Activated naive CD8-positive, alpha-beta T cell treated with anti-CD3 and anti-CD28 coated beads, Interleukin-2, amount 50 U/mL, for 24 hours (primary cell): ENCODE measurements at regions not wholly inside any gene's neighbourhood (a gene's known extent, or its start where the extent isn't known, plus 50 kb on each side); places are given as distances from the start of the nearest gene placed in this dataset.
A peak's percentile ranks its signal among the peaks of the same experiment; 100 is the strongest.
"Not testable (repeated sequence)": the region's sequence is repeated elsewhere in the genome, so short reads cannot be mapped to it uniquely, and the experiment has no call there.

Experiments
- ATAC-seq: fragments of 150-1000 bp; cut with Tn5 transposase; one replicate; pipeline ENCODE4 v1.10.0; 2021
- DNase-seq: peaks from one replicate; pipeline ENCODE4 v3.0.0; 2021
- H3K27ac Mint-ChIP-seq: one replicate; pipeline ENCODE4 v1.8.0; 2021; ENCODE audit warnings: mild to moderate bottlenecking, mixed read lengths
- H3K27me3 Mint-ChIP-seq: one replicate; pipeline ENCODE4 v1.8.0; 2021; ENCODE audit warnings: mixed read lengths
- H3K36me3 Mint-ChIP-seq: one replicate; pipeline ENCODE4 v1.8.0; 2021; ENCODE audit warnings: low read depth, mixed read lengths
- H3K4me1 Mint-ChIP-seq: one replicate; pipeline ENCODE4 v1.8.0; 2021; ENCODE audit warnings: mixed read lengths
- H3K4me3 Mint-ChIP-seq: one replicate; pipeline ENCODE4 v1.8.0; 2021; ENCODE audit warnings: mild to moderate bottlenecking, moderate library complexity, mixed read lengths
- H3K9me3 Mint-ChIP-seq: one replicate; pipeline ENCODE4 v1.8.0; 2021; ENCODE audit warnings: mixed read lengths

- no peak overlapping the region for H3K27ac Mint-ChIP-seq
- ATAC-seq (no peak), DNase-seq (no peak)
- no peak overlapping the region for H3K4me3 Mint-ChIP-seq
- no peaks in the 10 kb centered on the region for H3K4me1 Mint-ChIP-seq
- no peaks in the 10 kb centered on the region for H3K36me3 Mint-ChIP-seq
- H3K27me3 Mint-ChIP-seq, result no peaks in the 10 kb centered on the region
- H3K9me3 Mint-ChIP-seq, result no peaks in the 10 kb centered on the region
These were observed 514.1 kb upstream of the PITX2 start for GRCh38 chr4:111136967-111137366.

- no peak for DNase-seq
- Mint-ChIP-seq H3K36me3 (no peaks in the 10 kb centered on the region), H3K27me3 (no peaks in the 10 kb centered on the region), H3K4me3 (no peak overlapping the region), H3K4me1 (no peaks in the 10 kb centered on the region), H3K27ac (no peak overlapping the region), H3K9me3 (peaks cover 5% of the 10 kb centered on the region)
- ATAC-seq, result no peak
These were observed 520.6 kb upstream of the PITX2 start for GRCh38 chr4:111143510-111143909.

DNA sequence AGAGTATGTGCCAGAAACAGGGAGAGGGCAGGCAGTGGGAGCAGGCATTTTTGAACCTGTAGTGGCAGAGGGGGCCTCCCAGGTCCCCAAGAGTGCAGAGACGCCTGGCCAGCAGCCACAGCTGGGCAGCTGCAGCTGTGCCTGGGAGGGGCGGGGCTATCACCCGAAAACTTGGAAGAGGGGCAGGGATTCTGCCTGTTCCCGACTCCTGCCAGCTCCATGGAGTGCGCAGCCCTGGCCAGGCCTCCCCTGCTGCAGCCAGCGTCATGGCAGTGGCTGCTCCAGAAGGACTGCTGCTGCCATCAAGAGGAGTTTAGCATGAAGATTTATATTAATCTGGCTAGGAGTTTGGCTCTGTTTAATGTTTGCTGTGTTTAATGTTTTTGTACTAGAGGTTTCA lies 532.1 kb upstream of the PITX2 start:
- Mint-ChIP-seq H3K4me1 (no peaks in the 10 kb centered on the region), H3K36me3 (no peaks in the 10 kb centered on the region), H3K27me3 (no peaks in the 10 kb centered on the region), H3K27ac (no peak overlapping the region), H3K4me3 (no peak overlapping the region), H3K9me3 (peaks cover 19% of the 10 kb centered on the region)
- ATAC-seq, result no peak
- DNase-seq, result no peak

DNA sequence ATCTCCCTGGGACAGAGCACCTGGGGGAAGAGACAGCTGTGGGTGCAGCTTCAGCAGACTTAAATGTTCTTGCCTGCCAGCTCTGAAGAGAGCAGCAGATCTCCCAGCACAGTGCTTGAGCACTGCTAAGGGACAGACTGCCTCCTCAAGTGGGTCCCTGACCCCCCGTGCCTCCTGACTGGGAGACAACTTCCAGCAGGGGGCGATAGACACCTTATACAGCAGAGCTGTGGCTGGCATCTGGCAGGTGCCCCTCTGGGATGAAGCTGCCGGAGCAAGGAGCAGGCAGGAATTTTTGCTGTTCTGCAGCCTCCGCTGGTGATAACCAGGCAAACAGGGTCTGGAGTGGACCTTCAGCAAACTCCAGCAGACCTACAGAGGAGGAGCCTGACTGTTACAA lies 541.7 kb upstream of the PITX2 start:
- H3K9me3 Mint-ChIP-seq, result peaks cover 14% of the 10 kb centered on the region

GRCh38 chr4:111174331-111174730 lies 551.5 kb upstream of the PITX2 start:
- Mint-ChIP-seq H3K36me3 (no peaks in the 10 kb centered on the region), H3K4me3 (no peak overlapping the region), H3K4me1 (no peaks in the 10 kb centered on the region), H3K27ac (no peak overlapping the region), H3K9me3 (peaks cover 12% of the 10 kb centered on the region), H3K27me3 (no peaks in the 10 kb centered on the region)
- ATAC-seq (no peak), DNase-seq (no peak)

More for the DNA sequence above, 541.7 kb upstream of the PITX2 start:
- H3K4me1 Mint-ChIP-seq, H3K27me3 Mint-ChIP-seq, ATAC-seq, H3K27ac Mint-ChIP-seq, H3K36me3 Mint-ChIP-seq, H3K4me3 Mint-ChIP-seq: not testable (repeated sequence)
- DNase-seq, result peak; percentile 2

DNA sequence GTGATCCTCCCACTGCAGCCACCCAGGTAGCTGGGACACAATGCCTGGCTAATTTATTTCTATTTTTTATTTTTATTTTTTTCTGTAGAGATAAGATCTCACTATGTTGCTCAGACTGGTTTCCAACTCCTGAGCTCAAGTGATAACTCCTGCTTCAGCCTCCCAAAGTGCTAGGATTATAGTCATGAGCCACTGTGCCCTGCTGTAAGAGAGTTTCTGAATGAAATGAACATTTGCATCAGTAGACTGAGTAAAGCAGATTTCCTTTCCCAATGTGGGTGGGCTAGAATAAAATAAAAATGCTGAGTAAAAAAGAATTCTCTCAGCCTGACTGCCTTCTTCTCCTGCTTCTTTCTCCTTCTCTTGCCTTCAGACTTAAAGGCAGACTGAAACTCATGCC lies 555.4 kb upstream of the PITX2 start:
- ATAC-seq (no peak), DNase-seq (no peak)
- H3K36me3 Mint-ChIP-seq, result no peaks in the 10 kb centered on the region
- H3K4me3 Mint-ChIP-seq, result no peak overlapping the region
- H3K9me3 Mint-ChIP-seq, result peaks cover 4% of the 10 kb centered on the region
- H3K4me1 Mint-ChIP-seq, result no peaks in the 10 kb centered on the region
- no peak overlapping the region for H3K27ac Mint-ChIP-seq
- H3K27me3 Mint-ChIP-seq, result no peaks in the 10 kb centered on the region

DNA sequence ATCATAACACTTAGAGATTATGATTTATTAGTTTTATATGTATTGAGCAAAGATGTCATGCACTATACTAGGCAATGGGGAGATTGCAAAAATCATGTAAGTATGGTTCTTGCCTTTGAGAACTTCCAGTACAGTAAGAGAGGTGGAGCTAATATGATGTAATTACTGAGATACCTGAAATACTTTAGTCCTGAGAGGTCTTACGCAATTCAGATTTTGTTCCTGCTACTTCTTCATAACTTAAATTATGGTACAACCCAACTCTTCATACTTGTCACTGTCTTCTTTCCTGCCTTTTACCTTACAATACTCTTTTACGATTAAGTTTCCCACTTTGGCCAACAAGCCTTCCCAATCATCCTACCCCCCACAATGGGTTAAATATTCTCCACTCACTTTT lies 564.2 kb upstream of the PITX2 start:
- Mint-ChIP-seq H3K9me3 (peaks cover 8% of the 10 kb centered on the region), H3K27ac (no peak overlapping the region), H3K27me3 (no peaks in the 10 kb centered on the region), H3K4me1 (no peaks in the 10 kb centered on the region), H3K36me3 (no peaks in the 10 kb centered on the region), H3K4me3 (no peak overlapping the region)
- ATAC-seq, result no peak
- DNase-seq, result no peak

DNA sequence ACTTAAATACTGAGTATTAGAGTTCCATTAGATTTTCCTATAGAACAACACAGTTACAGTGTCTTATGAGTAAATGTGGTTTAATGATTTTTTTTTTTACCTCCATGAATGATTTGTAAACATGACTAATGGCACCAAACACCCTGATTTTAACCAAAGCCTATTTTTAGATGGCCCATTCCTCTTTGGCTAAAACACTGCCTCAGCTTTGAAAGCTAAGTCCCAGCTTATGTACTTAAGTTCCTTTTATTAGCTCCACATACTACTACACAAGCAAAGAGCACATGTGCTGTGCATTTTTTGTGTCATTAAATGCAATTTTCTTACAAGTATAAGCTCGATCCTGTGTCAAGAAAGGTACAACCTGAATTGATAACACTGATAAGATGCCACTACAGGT lies 575.6 kb upstream of the PITX2 start:
- Mint-ChIP-seq H3K4me3 (no peak overlapping the region), H3K4me1 (no peaks in the 10 kb centered on the region), H3K36me3 (peaks cover 1% of the 10 kb centered on the region), H3K27me3 (no peaks in the 10 kb centered on the region), H3K9me3 (peaks cover 20% of the 10 kb centered on the region), H3K27ac (no peak overlapping the region)
- DNase-seq (no peak), ATAC-seq (no peak)

DNA sequence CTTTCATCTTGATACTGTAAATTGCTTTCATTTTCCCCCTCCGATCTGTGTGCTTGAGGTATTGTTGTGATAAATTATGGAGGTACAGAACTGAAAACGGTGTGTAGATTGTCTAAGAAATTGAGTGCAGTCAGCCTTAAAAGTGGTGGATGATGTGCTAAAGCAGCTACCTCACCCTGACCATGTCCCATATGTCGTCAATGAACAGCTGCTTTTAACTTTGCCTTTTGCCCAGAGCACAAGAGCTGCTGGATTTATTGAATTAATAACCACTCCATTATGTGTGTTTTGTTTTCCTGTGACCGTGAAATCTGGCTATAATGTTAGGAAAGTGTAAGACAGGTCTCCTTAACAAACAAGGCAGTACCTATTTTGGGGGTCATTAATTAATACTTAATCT lies 581.9 kb upstream of the PITX2 start:
- Mint-ChIP-seq H3K4me1 (no peaks in the 10 kb centered on the region), H3K36me3 (no peaks in the 10 kb centered on the region), H3K9me3 (no peaks in the 10 kb centered on the region), H3K27ac (no peak overlapping the region), H3K4me3 (no peak overlapping the region), H3K27me3 (no peaks in the 10 kb centered on the region)
- DNase-seq (no peak), ATAC-seq (no peak)

DNA sequence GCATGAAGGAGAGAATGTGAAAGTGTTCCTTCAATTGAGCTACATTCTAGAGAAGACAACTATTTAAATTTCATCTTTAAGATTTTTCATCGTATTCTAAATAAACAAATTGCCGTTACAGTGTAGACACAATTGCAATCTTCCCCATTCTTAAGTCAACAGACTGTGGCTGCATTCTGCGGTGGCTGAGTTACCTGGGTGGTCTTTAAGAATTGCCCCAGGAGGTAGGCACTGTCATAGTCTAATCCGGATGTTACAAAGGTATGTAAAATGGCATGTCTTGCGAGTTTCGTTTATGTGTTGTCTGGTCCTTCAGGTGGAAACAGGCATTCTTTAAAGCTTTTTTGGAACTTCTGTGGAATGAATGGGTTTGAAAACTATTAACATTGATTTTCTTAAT lies 586.1 kb upstream of the PITX2 start:
- DNase-seq, result no peak
- Mint-ChIP-seq H3K9me3 (peaks cover 9% of the 10 kb centered on the region), H3K27me3 (no peaks in the 10 kb centered on the region), H3K4me3 (no peak overlapping the region), H3K4me1 (no peaks in the 10 kb centered on the region), H3K36me3 (no peaks in the 10 kb centered on the region), H3K27ac (no peak overlapping the region)
- ATAC-seq, result no peak

- no peak for DNase-seq
- no peak overlapping the region for H3K4me3 Mint-ChIP-seq
These were observed 586.8 kb upstream of the PITX2 start for GRCh38 chr4:111209706-111210105.

GRCh38 chr4:111210595-111210994 lies 587.7 kb upstream of the PITX2 start:
- ATAC-seq (no peak), DNase-seq (no peak)
- Mint-ChIP-seq H3K27me3 (no peaks in the 10 kb centered on the region), H3K4me3 (no peak overlapping the region), H3K4me1 (no peaks in the 10 kb centered on the region), H3K9me3 (peaks cover 9% of the 10 kb centered on the region), H3K36me3 (no peaks in the 10 kb centered on the region), H3K27ac (no peak overlapping the region)

More at GRCh38 chr4:111209706-111210105, 586.8 kb upstream of the PITX2 start:
- Mint-ChIP-seq H3K27ac (no peak overlapping the region), H3K36me3 (no peaks in the 10 kb centered on the region), H3K9me3 (peaks cover 9% of the 10 kb centered on the region), H3K4me1 (no peaks in the 10 kb centered on the region), H3K27me3 (no peaks in the 10 kb centered on the region)
- ATAC-seq, result no peak

GRCh38 chr4:111213531-111213930 lies 590.7 kb upstream of the PITX2 start:
- ATAC-seq, result no peak
- H3K27me3 Mint-ChIP-seq, result no peaks in the 10 kb centered on the region
- H3K4me1 Mint-ChIP-seq, result no peaks in the 10 kb centered on the region
- H3K27ac Mint-ChIP-seq, result no peak overlapping the region
- no peak for DNase-seq
- H3K9me3 Mint-ChIP-seq, result peaks cover 9% of the 10 kb centered on the region
- no peaks in the 10 kb centered on the region for H3K36me3 Mint-ChIP-seq
- no peak overlapping the region for H3K4me3 Mint-ChIP-seq

GRCh38 chr4:111214371-111214770 lies 591.5 kb upstream of the PITX2 start:
- Mint-ChIP-seq H3K4me3 (no peak overlapping the region), H3K9me3 (peaks cover 9% of the 10 kb centered on the region), H3K4me1 (no peaks in the 10 kb centered on the region), H3K27ac (no peak overlapping the region), H3K36me3 (no peaks in the 10 kb centered on the region), H3K27me3 (no peaks in the 10 kb centered on the region)
- DNase-seq (no peak), ATAC-seq (no peak)

DNA sequence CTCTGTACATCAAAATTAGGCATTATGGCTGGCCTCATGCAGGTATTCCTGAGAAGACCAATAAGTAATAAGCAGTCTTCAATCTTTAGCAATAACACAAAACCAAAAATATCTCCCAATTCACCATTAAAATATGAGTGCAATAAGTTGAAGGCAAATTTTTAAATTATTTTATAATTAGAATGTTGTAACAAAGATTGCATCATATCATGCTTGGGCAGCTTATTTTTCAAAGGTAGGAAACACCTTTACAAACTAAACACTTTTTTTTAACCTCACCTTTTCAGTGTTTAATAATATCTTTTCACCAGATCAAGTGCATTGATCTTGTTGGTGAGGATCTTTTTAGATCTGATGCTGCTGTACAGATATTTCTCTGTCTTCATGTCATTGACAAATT lies 592.9 kb upstream of the PITX2 start:
- no peaks in the 10 kb centered on the region for H3K36me3 Mint-ChIP-seq
- H3K4me1 Mint-ChIP-seq, result no peaks in the 10 kb centered on the region
- H3K27me3 Mint-ChIP-seq, result no peaks in the 10 kb centered on the region
- H3K9me3 Mint-ChIP-seq, result peaks cover 9% of the 10 kb centered on the region
- DNase-seq (no peak), ATAC-seq (no peak)
- no peak overlapping the region for H3K4me3 Mint-ChIP-seq
- H3K27ac Mint-ChIP-seq, result no peak overlapping the region

DNA sequence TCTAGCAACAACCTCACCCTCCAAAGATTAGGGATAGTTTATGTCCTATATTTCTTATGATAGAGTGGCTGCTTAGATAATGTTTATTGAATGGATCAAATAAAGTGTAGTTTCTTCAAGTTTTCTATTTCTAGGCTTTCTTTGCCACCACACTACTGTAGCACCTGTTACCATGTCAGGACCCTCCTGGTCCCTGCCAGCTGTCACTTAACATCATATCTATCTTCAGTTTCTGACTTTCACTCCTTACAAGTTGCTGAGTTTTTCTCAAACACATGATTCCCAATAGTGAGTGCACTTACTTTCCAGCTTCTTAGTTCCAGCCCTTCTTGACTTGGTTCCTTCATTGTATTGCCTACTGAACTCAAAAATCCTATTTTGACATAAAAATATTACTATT lies 593.9 kb upstream of the PITX2 start:
- DNase-seq, result no peak
- no peak for ATAC-seq
- no peaks in the 10 kb centered on the region for H3K36me3 Mint-ChIP-seq
- no peaks in the 10 kb centered on the region for H3K4me1 Mint-ChIP-seq
- H3K4me3 Mint-ChIP-seq, result no peak overlapping the region
- peaks cover 9% of the 10 kb centered on the region for H3K9me3 Mint-ChIP-seq
- no peaks in the 10 kb centered on the region for H3K27me3 Mint-ChIP-seq
- H3K27ac Mint-ChIP-seq, result no peak overlapping the region
